ENCODE measurements at regions not wholly inside any gene's neighbourhood (a gene's known extent, or its start where the extent isn't known, plus 50 kb on each side); places are given as distances from the start of the nearest gene placed in this dataset.
"Not testable (repeated sequence)": the region's sequence is repeated elsewhere in the genome, so short reads cannot be mapped to it uniquely, and the experiment has no call there.

DNA sequence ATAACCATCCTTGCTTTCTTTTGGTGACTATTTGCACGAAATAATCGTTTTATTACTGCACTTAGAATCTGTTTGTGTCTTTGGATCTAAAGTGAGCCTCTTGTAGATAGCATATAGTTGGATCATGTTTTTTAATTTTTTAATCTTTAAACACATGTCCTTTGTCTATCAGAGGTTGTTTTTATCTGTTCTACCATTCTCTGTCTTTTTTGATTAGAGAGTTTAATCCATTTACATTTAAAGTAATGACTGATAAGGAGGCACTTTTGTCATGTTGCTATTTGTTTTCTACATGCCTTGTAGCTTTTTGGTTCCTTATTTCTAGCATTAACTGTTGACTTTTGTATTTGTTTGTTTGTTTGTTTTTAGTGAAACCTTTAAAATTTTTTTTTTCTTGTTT, 506.2 kb upstream of the RGS6 start:
- H3K79me2 ChIP-seq (ENCODE audit: control insufficient read depth, insufficient read depth, low read length, unreplicated experiment): peaks cover 39% of the 10 kb centered on the region

GRCh38 chr14:71429902-71430301, 502.3 kb upstream of the RGS6 start:
- Histone ChIP-seq H3K79me2 (ENCODE audit: control insufficient read depth, insufficient read depth, low read length, unreplicated experiment) (peaks cover 37% of the 10 kb centered on the region), H2AFZ (ENCODE audit: low read length, unreplicated experiment) (no peak overlapping the region)

More for the DNA sequence above, 506.2 kb upstream of the RGS6 start:
- Histone ChIP-seq H3K4me1 (ENCODE audit: control insufficient read depth, insufficient read depth, low read length, unreplicated experiment) (no peaks in the 10 kb centered on the region), H3K27me3 (ENCODE audit: insufficient read depth, low read length) (no peaks in the 10 kb centered on the region), H2AFZ (ENCODE audit: low read length, unreplicated experiment) (no peak overlapping the region), H3K36me3 (ENCODE audit: insufficient read depth, low read length) (peaks cover 49% of the 10 kb centered on the region), H3K27ac (ENCODE audit: low read depth, low read length) (no peak overlapping the region), H3K4me3 (ENCODE audit: low read depth, low read length) (no peak overlapping the region)

GRCh38 chr14:71430321-71430677, 501.9 kb upstream of the RGS6 start:
- Histone ChIP-seq H3K36me3 (ENCODE audit: insufficient read depth, low read length) (peaks cover 16% of the 10 kb centered on the region), H3K4me3 (ENCODE audit: low read depth, low read length) (no peak overlapping the region), H3K79me2 (ENCODE audit: control insufficient read depth, insufficient read depth, low read length, unreplicated experiment) (peaks cover 35% of the 10 kb centered on the region), H3K27ac (ENCODE audit: low read depth, low read length) (no peak overlapping the region), H3K27me3 (ENCODE audit: insufficient read depth, low read length) (no peaks in the 10 kb centered on the region), H2AFZ (ENCODE audit: low read length, unreplicated experiment) (no peak overlapping the region), H3K4me1 (ENCODE audit: control insufficient read depth, insufficient read depth, low read length, unreplicated experiment) (no peaks in the 10 kb centered on the region)

More at GRCh38 chr14:71429902-71430301, 502.3 kb upstream of the RGS6 start:
- Histone ChIP-seq H3K27ac (ENCODE audit: low read depth, low read length) (no peak overlapping the region), H3K36me3 (ENCODE audit: insufficient read depth, low read length) (peaks cover 20% of the 10 kb centered on the region), H3K4me1 (ENCODE audit: control insufficient read depth, insufficient read depth, low read length, unreplicated experiment) (no peaks in the 10 kb centered on the region), H3K4me3 (ENCODE audit: low read depth, low read length) (no peak overlapping the region), H3K27me3 (ENCODE audit: insufficient read depth, low read length) (no peaks in the 10 kb centered on the region)

DNA sequence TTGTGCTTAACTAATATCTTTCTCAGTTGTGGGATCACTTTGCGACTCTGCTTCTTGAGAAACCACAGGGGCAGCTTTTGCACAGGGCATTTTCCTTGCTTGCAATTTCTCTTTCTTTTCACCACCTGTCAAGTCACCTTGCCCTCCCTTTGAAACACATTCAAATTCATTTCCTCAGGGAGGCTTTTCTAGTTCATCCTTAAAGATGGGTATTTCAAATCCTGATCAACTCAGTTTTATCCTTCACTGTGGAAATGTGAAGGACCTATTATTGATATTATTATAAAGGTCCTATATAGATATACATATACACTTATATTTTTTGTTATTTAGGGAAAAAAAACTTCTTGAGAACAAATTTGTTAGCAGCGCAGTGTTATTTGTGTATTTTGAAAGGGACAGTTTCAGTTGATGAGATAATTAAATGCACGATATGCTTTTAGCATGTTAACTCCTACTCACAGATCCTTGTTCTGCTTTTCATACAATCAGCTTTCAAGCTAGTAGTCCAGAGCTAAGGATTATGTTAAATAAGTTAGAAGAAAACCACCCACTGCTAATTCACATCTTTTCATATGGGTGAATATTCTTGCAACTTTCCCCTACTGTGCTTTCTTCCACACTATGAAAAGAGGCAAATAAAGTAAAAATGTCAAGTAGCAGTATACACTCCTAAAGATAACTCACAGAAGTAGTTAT, 501.4 kb upstream of the RGS6 start:
- no peaks in the 10 kb centered on the region for H3K4me1 ChIP-seq (ENCODE audit: control insufficient read depth, insufficient read depth, low read length, unreplicated experiment)
- peaks cover 37% of the 10 kb centered on the region for H3K79me2 ChIP-seq (ENCODE audit: control insufficient read depth, insufficient read depth, low read length, unreplicated experiment)
- no peaks in the 10 kb centered on the region for H3K27me3 ChIP-seq (ENCODE audit: insufficient read depth, low read length)
- peaks cover 12% of the 10 kb centered on the region for H3K36me3 ChIP-seq (ENCODE audit: insufficient read depth, low read length)
- no peak overlapping the region for H2AFZ ChIP-seq (ENCODE audit: low read length, unreplicated experiment)
- no peak overlapping the region for H3K4me3 ChIP-seq (ENCODE audit: low read depth, low read length)
- H3K27ac ChIP-seq (ENCODE audit: low read depth, low read length): no peak overlapping the region

GRCh38 chr14:71432334-71433110, 499.7 kb upstream of the RGS6 start:
- H3K27ac ChIP-seq (ENCODE audit: low read depth, low read length): no peak overlapping the region
- peaks cover 41% of the 10 kb centered on the region for H3K79me2 ChIP-seq (ENCODE audit: control insufficient read depth, insufficient read depth, low read length, unreplicated experiment)

GRCh38 chr14:71433303-71433702, 498.9 kb upstream of the RGS6 start:
- Histone ChIP-seq H2AFZ (ENCODE audit: low read length, unreplicated experiment) (no peak overlapping the region), H3K36me3 (ENCODE audit: insufficient read depth, low read length) (peaks cover 3% of the 10 kb centered on the region; the same call in 1 of the 2 replicates), H3K27ac (ENCODE audit: low read depth, low read length) (no peak overlapping the region), H3K4me3 (ENCODE audit: low read depth, low read length) (no peak overlapping the region), H3K27me3 (ENCODE audit: insufficient read depth, low read length) (no peaks in the 10 kb centered on the region), H3K79me2 (ENCODE audit: control insufficient read depth, insufficient read depth, low read length, unreplicated experiment) (peaks cover 38% of the 10 kb centered on the region), H3K4me1 (ENCODE audit: control insufficient read depth, insufficient read depth, low read length, unreplicated experiment) (peaks cover 12% of the 10 kb centered on the region)

More at GRCh38 chr14:71432334-71433110, 499.7 kb upstream of the RGS6 start:
- Histone ChIP-seq H3K4me1 (ENCODE audit: control insufficient read depth, insufficient read depth, low read length, unreplicated experiment) (peaks cover 4% of the 10 kb centered on the region), H3K4me3 (ENCODE audit: low read depth, low read length) (no peak overlapping the region), H3K36me3 (ENCODE audit: insufficient read depth, low read length) (peaks cover 3% of the 10 kb centered on the region; the same call in 1 of the 2 replicates), H3K27me3 (ENCODE audit: insufficient read depth, low read length) (no peaks in the 10 kb centered on the region), H2AFZ (ENCODE audit: low read length, unreplicated experiment) (no peak overlapping the region)

DNA sequence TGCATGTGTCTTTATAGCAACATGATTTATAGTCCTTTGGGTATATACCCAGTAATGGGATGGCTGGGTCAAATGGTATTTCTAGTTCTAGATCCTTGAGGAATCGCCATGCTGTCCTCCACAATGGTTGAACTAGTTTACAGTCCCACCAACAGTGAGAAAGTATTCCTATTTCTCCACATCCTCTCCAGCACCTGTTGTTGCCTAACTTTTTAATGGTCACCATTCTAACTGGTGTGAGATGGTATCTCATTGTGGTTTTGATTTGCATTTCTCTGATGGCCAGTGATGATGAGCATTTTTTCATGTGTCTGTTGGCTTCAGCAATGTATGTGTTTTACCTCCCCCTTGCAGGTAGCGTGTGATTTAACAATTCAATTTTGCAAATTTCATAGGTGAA, 496.6 kb upstream of the RGS6 start:
- Histone ChIP-seq H3K4me1 (ENCODE audit: control insufficient read depth, insufficient read depth, low read length, unreplicated experiment) (peaks cover 32% of the 10 kb centered on the region), H3K79me2 (ENCODE audit: control insufficient read depth, insufficient read depth, low read length, unreplicated experiment) (peaks cover 34% of the 10 kb centered on the region)
- H3K27ac ChIP-seq (ENCODE audit: low read depth, low read length); H3K36me3 ChIP-seq (ENCODE audit: insufficient read depth, low read length); H3K27me3 ChIP-seq (ENCODE audit: insufficient read depth, low read length); H3K4me3 ChIP-seq (ENCODE audit: low read depth, low read length); H2AFZ ChIP-seq (ENCODE audit: low read length, unreplicated experiment): not testable (repeated sequence)

DNA sequence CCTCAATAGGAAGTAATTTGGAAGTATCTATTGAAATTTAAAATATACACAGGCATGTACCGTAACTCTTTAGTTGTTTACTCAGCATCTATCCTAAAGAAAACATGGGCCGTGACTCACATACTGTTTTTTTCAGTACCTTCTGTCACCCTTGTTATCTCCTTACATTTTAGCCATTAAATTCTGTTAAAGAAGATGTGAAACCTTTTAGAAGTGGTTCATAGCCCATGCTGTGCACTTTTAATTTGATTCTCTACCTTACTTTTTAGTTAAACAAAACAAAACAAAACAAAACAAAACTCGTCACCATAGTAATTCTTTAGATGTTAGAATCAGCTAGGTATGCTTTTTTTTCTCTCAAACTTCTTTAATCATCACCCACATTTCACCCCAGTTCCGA, 494.4 kb upstream of the RGS6 start:
- no peak overlapping the region for H2AFZ ChIP-seq (ENCODE audit: low read length, unreplicated experiment)
- no peaks in the 10 kb centered on the region; the same call in 1 of the 2 replicates for H3K36me3 ChIP-seq (ENCODE audit: insufficient read depth, low read length)
- peak overlapping the region; percentile 89 for H3K27ac ChIP-seq (ENCODE audit: low read depth, low read length)
- peak overlapping the region; percentile 48; the same call in 1 of the 2 replicates for H3K4me3 ChIP-seq (ENCODE audit: low read depth, low read length)
- H3K27me3 ChIP-seq (ENCODE audit: insufficient read depth, low read length): no peaks in the 10 kb centered on the region
- H3K4me1 ChIP-seq (ENCODE audit: control insufficient read depth, insufficient read depth, low read length, unreplicated experiment): peaks cover 34% of the 10 kb centered on the region
- H3K79me2 ChIP-seq (ENCODE audit: control insufficient read depth, insufficient read depth, low read length, unreplicated experiment): peaks cover 46% of the 10 kb centered on the region

DNA sequence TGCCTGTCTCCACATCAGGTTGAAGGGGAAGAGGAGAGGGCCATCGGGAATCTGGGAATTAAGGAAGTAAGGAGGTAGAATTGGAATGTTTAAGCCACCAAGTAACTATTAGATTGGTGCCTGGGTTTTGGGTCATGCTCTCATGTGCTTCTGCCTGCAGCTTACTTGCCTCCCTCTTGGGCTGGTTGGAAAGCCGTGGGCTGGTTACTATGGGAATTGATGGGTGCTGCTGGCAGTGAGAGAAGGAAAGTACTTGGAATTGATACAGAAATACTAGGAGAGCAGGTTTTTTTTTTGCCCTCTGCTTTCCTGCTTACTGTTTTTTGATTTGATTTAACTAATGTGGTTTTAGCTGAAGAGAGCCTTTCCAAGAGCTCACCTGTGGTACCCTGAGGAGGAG, 493.5 kb upstream of the RGS6 start:
- Histone ChIP-seq H3K79me2 (ENCODE audit: control insufficient read depth, insufficient read depth, low read length, unreplicated experiment) (peaks cover 52% of the 10 kb centered on the region), H2AFZ (ENCODE audit: low read length, unreplicated experiment) (no peak overlapping the region), H3K4me3 (ENCODE audit: low read depth, low read length) (peak overlapping the region; percentile 48), H3K36me3 (ENCODE audit: insufficient read depth, low read length) (no peaks in the 10 kb centered on the region; the same call in 1 of the 2 replicates), H3K27ac (ENCODE audit: low read depth, low read length) (peak overlapping the region; percentile 89), H3K4me1 (ENCODE audit: control insufficient read depth, insufficient read depth, low read length, unreplicated experiment) (peaks cover 34% of the 10 kb centered on the region), H3K27me3 (ENCODE audit: insufficient read depth, low read length) (no peaks in the 10 kb centered on the region)

GRCh38 chr14:71441126-71441525, 491.1 kb upstream of the RGS6 start:
- H2AFZ ChIP-seq (ENCODE audit: low read length, unreplicated experiment): no peak overlapping the region
- H3K4me3 ChIP-seq (ENCODE audit: low read depth, low read length): no peak overlapping the region
- H3K36me3 ChIP-seq (ENCODE audit: insufficient read depth, low read length): no peaks in the 10 kb centered on the region
- no peaks in the 10 kb centered on the region for H3K27me3 ChIP-seq (ENCODE audit: insufficient read depth, low read length)
- peaks cover 54% of the 10 kb centered on the region for H3K79me2 ChIP-seq (ENCODE audit: control insufficient read depth, insufficient read depth, low read length, unreplicated experiment)
- peaks cover 37% of the 10 kb centered on the region for H3K4me1 ChIP-seq (ENCODE audit: control insufficient read depth, insufficient read depth, low read length, unreplicated experiment)
- H3K27ac ChIP-seq (ENCODE audit: low read depth, low read length): no peak overlapping the region

All from ACC112 (cell line).